ENCODE measurements at regions not wholly inside any gene's neighbourhood (a gene's known extent, or its start where the extent isn't known, plus 50 kb on each side); places are given as distances from the start of the nearest gene placed in this dataset.

DNA sequence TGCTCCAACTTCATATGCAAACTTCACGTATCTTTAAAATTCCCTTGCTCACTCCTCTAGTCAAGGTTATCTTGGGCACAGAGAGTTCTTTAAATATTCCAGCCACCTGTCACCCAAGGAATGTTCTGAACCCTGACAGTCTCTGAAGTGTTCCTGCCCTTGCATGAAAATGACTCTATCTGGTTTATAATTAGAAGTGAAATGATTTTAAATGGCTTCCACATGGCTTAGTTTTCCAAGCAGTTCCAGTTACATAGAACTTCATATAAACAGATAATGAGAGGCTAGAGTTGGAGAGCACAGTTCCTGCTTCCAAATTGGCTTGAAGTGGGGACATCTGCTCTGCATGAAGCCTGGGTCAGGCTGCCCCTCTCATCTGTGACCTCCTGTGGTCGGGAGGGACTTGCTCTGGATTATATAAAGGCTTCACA, 81.9 kb downstream of the SLC4A3 start:
- no peak overlapping the region for H3K4me3 ChIP-seq
- no peaks in the 10 kb centered on the region for H3K4me1 ChIP-seq
- TF ChIP-seq EP300 (IDR thresholded peaks at IDR 0.05), result no peak
- TF ChIP-seq, protein P1, sequence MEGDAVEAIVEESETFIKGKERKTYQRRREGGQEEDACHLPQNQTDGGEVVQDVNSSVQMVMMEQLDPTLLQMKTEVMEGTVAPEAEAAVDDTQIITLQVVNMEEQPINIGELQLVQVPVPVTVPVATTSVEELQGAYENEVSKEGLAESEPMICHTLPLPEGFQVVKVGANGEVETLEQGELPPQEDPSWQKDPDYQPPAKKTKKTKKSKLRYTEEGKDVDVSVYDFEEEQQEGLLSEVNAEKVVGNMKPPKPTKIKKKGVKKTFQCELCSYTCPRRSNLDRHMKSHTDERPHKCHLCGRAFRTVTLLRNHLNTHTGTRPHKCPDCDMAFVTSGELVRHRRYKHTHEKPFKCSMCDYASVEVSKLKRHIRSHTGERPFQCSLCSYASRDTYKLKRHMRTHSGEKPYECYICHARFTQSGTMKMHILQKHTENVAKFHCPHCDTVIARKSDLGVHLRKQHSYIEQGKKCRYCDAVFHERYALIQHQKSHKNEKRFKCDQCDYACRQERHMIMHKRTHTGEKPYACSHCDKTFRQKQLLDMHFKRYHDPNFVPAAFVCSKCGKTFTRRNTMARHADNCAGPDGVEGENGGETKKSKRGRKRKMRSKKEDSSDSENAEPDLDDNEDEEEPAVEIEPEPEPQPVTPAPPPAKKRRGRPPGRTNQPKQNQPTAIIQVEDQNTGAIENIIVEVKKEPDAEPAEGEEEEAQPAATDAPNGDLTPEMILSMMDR (IDR thresholded peaks at IDR 0.05), result no peak
- no peak for TF ChIP-seq POLR2A (IDR thresholded peaks at IDR 0.05)
- 45 to 49% methylated on average over 2 of the region's 2 CpGs for WGBS, 2 donors
- DNase-seq (ENCODE audit: low spot score in 2 of 2), result no peak
- no peaks in the 10 kb centered on the region for H3K27me3 ChIP-seq
- no peaks in the 10 kb centered on the region for H3K36me3 ChIP-seq
- no peak overlapping the region for H3K27ac ChIP-seq
- H3K9me3 ChIP-seq, result no peaks in the 10 kb centered on the region

DNA sequence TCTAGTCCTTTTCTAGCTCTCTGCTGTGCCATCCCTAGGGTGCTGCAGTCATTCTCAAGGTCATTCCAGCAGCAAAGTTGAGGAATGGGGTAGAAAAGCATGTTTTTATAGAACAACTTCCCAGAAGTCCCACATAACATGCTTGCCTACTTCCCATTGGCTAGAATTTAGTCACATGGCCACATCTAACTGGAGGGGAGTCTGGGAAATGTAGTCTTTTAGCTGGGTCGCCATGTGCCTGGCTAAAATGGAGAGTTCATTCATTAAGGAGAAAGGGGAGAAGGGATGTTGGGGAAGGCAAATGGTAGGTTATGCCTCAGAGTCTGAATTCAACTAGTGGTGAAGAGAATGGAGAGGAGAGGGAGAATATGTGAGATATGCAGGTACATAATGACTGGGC, 85.7 kb downstream of the SLC4A3 start:
- Histone ChIP-seq H3K9me3 (no peaks in the 10 kb centered on the region), H3K27ac (no peak overlapping the region), H3K36me3 (no peaks in the 10 kb centered on the region), H3K4me1 (no peaks in the 10 kb centered on the region), H3K27me3 (peaks cover 0 to 5% of the 10 kb centered on the region in 2 donors), H3K4me3 (no peak overlapping the region)
- no peak for DNase-seq (ENCODE audit: low spot score in 2 of 2)
- no peak for TF ChIP-seq POLR2A (IDR thresholded peaks at IDR 0.05)
- TF ChIP-seq, protein P1 (IDR thresholded peaks at IDR 0.05), result no peak
- no peak for TF ChIP-seq EP300 (IDR thresholded peaks at IDR 0.05)
- 75 to 79% methylated on average over 1 of the region's 1 CpG for WGBS, 2 donors

DNA sequence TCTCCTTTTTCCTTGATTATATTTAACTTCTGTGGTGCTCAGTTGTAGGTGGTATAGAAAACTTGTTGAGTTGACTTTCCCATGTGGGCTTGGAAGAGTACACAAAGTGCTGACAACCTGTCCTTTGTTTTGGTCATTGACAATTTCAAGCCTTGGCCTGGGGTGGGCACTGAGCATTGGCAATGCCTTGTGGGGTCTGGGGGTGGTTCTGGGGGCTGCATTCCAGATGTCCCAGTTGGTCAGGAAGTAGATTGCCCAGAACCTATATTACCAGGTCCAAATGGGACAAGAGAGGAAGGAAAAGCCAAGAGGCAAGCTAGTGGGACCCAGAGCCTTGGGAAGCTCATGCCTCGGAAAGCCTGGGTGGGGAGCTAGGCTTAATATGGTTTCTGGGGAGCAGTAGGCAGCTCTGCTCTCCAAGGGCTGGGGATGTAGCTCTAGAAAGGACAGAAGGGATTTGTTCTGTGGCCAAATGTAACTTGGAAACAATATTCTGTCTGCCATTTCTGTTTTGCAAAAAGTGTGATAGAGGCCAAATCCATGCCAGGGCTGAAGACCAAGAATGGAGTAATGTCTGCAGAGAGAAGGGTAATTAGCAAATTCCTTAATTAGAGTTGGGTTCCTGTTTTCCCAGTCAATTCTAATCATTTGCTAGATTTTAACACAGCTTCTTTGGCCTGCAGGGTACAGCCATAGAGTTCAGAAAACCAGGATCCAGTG, 87.4 kb downstream of the SLC4A3 start:
- no peak for DNase-seq (ENCODE audit: low spot score in 2 of 2)
- Histone ChIP-seq H3K27ac (no peak overlapping the region), H3K4me1 (no peaks in the 10 kb centered on the region), H3K9me3 (no peaks in the 10 kb centered on the region), H3K4me3 (no peak overlapping the region), H3K36me3 (no peaks in the 10 kb centered on the region), H3K27me3 (peaks cover 0 to 5% of the 10 kb centered on the region in 2 donors)
- TF ChIP-seq POLR2A (IDR thresholded peaks at IDR 0.05), result no peak
- no peak for TF ChIP-seq EP300 (IDR thresholded peaks at IDR 0.05)
- TF ChIP-seq, protein P1 (IDR thresholded peaks at IDR 0.05), result no peak
- 87 to 100% methylated on average over 1 of the region's 1 CpG for WGBS, 2 donors

DNA sequence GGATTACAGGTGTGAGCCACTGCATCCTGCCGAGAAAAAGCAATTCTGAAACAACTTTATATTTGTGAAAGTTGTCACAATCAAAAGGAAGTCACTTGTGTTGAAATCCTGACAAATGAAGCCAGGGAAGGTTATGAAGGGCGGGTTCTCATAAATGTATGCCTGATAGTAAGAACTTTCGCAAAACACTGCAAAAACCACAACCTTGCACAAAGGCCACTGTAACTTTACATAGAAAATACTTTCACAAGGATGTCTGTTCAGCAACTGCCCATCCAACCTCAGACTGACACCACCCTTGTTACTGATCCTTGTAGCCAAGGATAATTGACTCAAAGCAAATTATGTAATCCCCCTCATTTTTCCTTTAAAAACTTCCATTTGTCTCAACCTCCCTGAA, 90.6 kb downstream of the SLC4A3 start:
- Histone ChIP-seq H3K9me3 (no peaks in the 10 kb centered on the region), H3K4me1 (no peaks in the 10 kb centered on the region), H3K4me3 (no peak overlapping the region), H3K36me3 (no peaks in the 10 kb centered on the region), H3K27me3 (peaks cover 0 to 5% of the 10 kb centered on the region in 2 donors), H3K27ac (no peak overlapping the region)
- WGBS, 2 donors, result 89 to 90% methylated on average over 3 of the region's 3 CpGs
- no peak for TF ChIP-seq POLR2A (IDR thresholded peaks at IDR 0.05)
- TF ChIP-seq, protein P1 (IDR thresholded peaks at IDR 0.05), result no peak
- no peak for TF ChIP-seq EP300 (IDR thresholded peaks at IDR 0.05)
- DNase-seq (ENCODE audit: low spot score in 2 of 2), result no peak

DNA sequence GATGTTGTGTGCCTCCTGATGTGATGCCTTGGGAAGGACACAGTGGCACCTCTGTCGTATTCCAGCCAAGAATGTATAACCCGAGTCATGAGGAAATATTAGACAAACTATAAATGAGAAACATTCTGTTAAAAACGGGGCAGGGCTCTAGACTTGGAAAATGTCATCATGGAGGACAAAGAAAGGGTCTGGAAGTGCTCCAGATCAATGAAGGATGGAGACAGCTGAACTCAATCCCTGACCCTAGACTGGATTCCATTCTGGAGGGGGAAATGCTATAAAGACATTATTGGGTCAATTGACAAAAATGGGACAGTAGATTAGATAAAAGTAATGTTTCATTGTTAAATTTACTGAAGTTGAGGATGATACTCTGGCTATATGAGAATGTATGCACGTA, 92.1 kb downstream of the SLC4A3 start:
- H3K9me3 ChIP-seq, result no peaks in the 10 kb centered on the region
- TF ChIP-seq POLR2A (IDR thresholded peaks at IDR 0.05), result no peak
- TF ChIP-seq, protein P1 (IDR thresholded peaks at IDR 0.05), result no peak
- TF ChIP-seq EP300 (IDR thresholded peaks at IDR 0.05), result no peak
- no peak overlapping the region for H3K27ac ChIP-seq
- H3K27me3 ChIP-seq, result peaks cover 0 to 5% of the 10 kb centered on the region in 2 donors
- 60 to 63% methylated on average over 4 of the region's 4 CpGs for WGBS, 2 donors
- no peak overlapping the region for H3K4me3 ChIP-seq
- H3K36me3 ChIP-seq, result no peaks in the 10 kb centered on the region
- no peaks in the 10 kb centered on the region for H3K4me1 ChIP-seq
- no peak for DNase-seq (ENCODE audit: low spot score in 2 of 2)
